IMR-90 (cell line): ENCODE measurements at regions not wholly inside any gene's neighbourhood (a gene's known extent, or its start where the extent isn't known, plus 50 kb on each side); places are given as distances from the start of the nearest gene placed in this dataset.

Source experiments
- ATAC-seq: fragments of 200-7000 bp; cut with Tn5 transposase; 2 replicates; pipeline ENCODE4 v1.9.1; 2020; ENCODE audit warnings: low read depth, mild to moderate bottlenecking, moderate library complexity
- BruUV-seq: library from RNA; stranded (reverse); fragments of 400-500 nt; replicated peaks from 2 replicates; lab custom pipeline; 2021; lab: Mats Ljungman, UMichigan
- CTCF ChIA-PET: fragments of 300-600 bp; formaldehyde crosslinking; extraction: SDS; loops from one replicate; lab custom pipeline; 2021; ENCODE audit warnings: antibody characterized with exemption; lab: Yijun Ruan, JAX
- POLR2A ChIA-PET: fragments of 300-600 bp; sonication (Branson Sonifier 250); formaldehyde crosslinking; loops from one replicate; lab custom pipeline; 2022; ENCODE audit warnings: antibody characterized with exemption; ENCODE audit not compliant: unreplicated experiment; lab: Charles Lee
- DNase-seq: peaks from one replicate; pipeline ENCODE4 v3.0.0; 2013
- H2AFZ ChIP-seq: replicated peaks from 2 replicates; pipeline ENCODE3; 2013; ENCODE audit warnings: low read length, mild to moderate bottlenecking; ENCODE audit not compliant: poor library complexity
- H2AK5ac ChIP-seq: 2 replicates; pipeline ENCODE4 v1.6.1; 2013; ENCODE audit warnings: low read depth, low read length, inconsistent platforms
- H2AK9ac ChIP-seq: replicated peaks from 2 replicates; pipeline ENCODE3; 2013; ENCODE audit warnings: mild to moderate bottlenecking, low read depth, low read length, moderate library complexity; ENCODE audit not compliant: poor library complexity
- H2BK120ac ChIP-seq: 2 replicates; pipeline ENCODE4 v1.6.1; 2013; ENCODE audit warnings: low read depth, low read length, inconsistent platforms
- H2BK15ac ChIP-seq: 3 replicates; pipeline ENCODE4 v1.6.1; 2013; ENCODE audit warnings: low read depth, low read length, inconsistent platforms
- H2BK20ac ChIP-seq: 2 replicates; pipeline ENCODE4 v1.6.1; 2013; ENCODE audit warnings: low read depth, mild to moderate bottlenecking, inconsistent platforms, low read length, moderate library complexity
- H2BK5ac ChIP-seq: 2 replicates; pipeline ENCODE4 v1.6.1; 2013; ENCODE audit warnings: mild to moderate bottlenecking, low read depth, low read length, inconsistent platforms; ENCODE audit not compliant: poor library complexity, severe bottlenecking
- H3K14ac ChIP-seq: replicated peaks from 2 replicates; pipeline ENCODE4 v1.6.1; 2013; ENCODE audit warnings: low read depth, low read length, inconsistent platforms
- H3K18ac ChIP-seq: 2 replicates; pipeline ENCODE4 v1.6.1; 2013; ENCODE audit warnings: low read depth, low read length, control low read depth
- H3K23ac ChIP-seq: 2 replicates; pipeline ENCODE4 v1.6.1; 2013; ENCODE audit warnings: low read depth, low read length, inconsistent platforms
- H3K27ac ChIP-seq: 2 replicates; pipeline ENCODE4 v1.5.1; 2013; ENCODE audit warnings: mild to moderate bottlenecking, control low read depth, low read length; ENCODE audit not compliant: insufficient read depth
- H3K27me3 ChIP-seq: 2 replicates; pipeline ENCODE4 v1.6.1; 2013; ENCODE audit warnings: low read length; ENCODE audit not compliant: control insufficient read depth, insufficient read depth
- H3K36me3 ChIP-seq: 2 replicates; pipeline ENCODE4 v1.6.1; 2013; ENCODE audit warnings: low read length, mixed read lengths; ENCODE audit not compliant: control insufficient read depth, insufficient read depth
- H3K4ac ChIP-seq: 2 replicates; pipeline ENCODE4 v1.6.1; 2013; ENCODE audit warnings: low read depth, low read length, inconsistent platforms
- H3K4me1 ChIP-seq: 2 replicates; pipeline ENCODE4 v1.6.1; 2013; ENCODE audit warnings: low read length, mixed read lengths; ENCODE audit not compliant: control insufficient read depth, insufficient read depth
- H3K4me2 ChIP-seq: 2 replicates; pipeline ENCODE4 v1.6.1; 2013; ENCODE audit warnings: low read depth, mild to moderate bottlenecking, control low read depth, low read length, moderate library complexity
- H3K4me3 ChIP-seq: 2 replicates; pipeline ENCODE4 v1.5.1; 2013; ENCODE audit warnings: low read depth, mild to moderate bottlenecking, control low read depth, low read length, moderate library complexity; ENCODE audit not compliant: insufficient read depth
- H3K56ac ChIP-seq: 2 replicates; pipeline ENCODE4 v1.6.1; 2013; ENCODE audit warnings: low read length, inconsistent platforms; ENCODE audit not compliant: insufficient read depth; ENCODE audit errors: extremely low read depth
- H3K79me1 ChIP-seq, 2 experiments: 2 replicates each; pipeline ENCODE4 v1.6.1; 2013; ENCODE audit warnings: low read length in 2 of 2, inconsistent platforms in 1 of 2, low read depth in 1 of 2
- H3K9ac ChIP-seq: 2 replicates; pipeline ENCODE4 v1.6.1; 2013; ENCODE audit warnings: low read depth, low read length, control low read depth
- H3K9me1 ChIP-seq: 2 replicates; pipeline ENCODE4 v1.6.1; 2013; ENCODE audit warnings: low read length, inconsistent platforms; ENCODE audit not compliant: insufficient read depth
- H3K9me3 ChIP-seq: 2 replicates; pipeline ENCODE4 v1.6.1; 2013; ENCODE audit warnings: low read length; ENCODE audit not compliant: control insufficient read depth, insufficient read depth
- H4K20me1 ChIP-seq: 2 replicates; pipeline ENCODE4 v1.6.1; 2013; ENCODE audit warnings: low read length, inconsistent platforms; ENCODE audit not compliant: insufficient read depth
- H4K5ac ChIP-seq: 2 replicates; pipeline ENCODE4 v1.6.1; 2013; ENCODE audit warnings: mild to moderate bottlenecking, low read depth, low read length, control low read depth
- H4K8ac ChIP-seq, 2 experiments: 2 replicates each; pipeline ENCODE4 v1.6.1; 2013; ENCODE audit warnings: low read depth in 2 of 2, low read length in 2 of 2, control low read depth in 1 of 2, inconsistent platforms in 1 of 2
- H4K91ac ChIP-seq: 2 replicates; pipeline ENCODE4 v1.6.1; 2013; ENCODE audit warnings: low read depth, low read length, inconsistent platforms; ENCODE audit not compliant: insufficient read depth
- CEBPB ChIP-seq: IDR thresholded peaks from 2 replicates; pipeline ENCODE4 v1.6.1; 2012; ENCODE audit warnings: low read depth, low read length, improper control_type of control experiment
- FOS ChIP-seq: fragments of 150-350 bp; IDR thresholded peaks from 2 replicates; pipeline ENCODE4 v1.6.1; 2016; ENCODE audit warnings: low read depth, low read length
- MAZ ChIP-seq: IDR thresholded peaks from 2 replicates; pipeline ENCODE4 v1.6.1; 2012; ENCODE audit warnings: low read depth, mild to moderate bottlenecking, low read length, improper control_type of control experiment, moderate library complexity, borderline replicate concordance
- RAD21 ChIP-seq: IDR thresholded peaks from 2 replicates; pipeline ENCODE4 v1.6.1; 2012; ENCODE audit warnings: low read length, improper control_type of control experiment
- RCOR1 ChIP-seq: IDR thresholded peaks from 2 replicates; pipeline ENCODE4 v1.6.1; 2012; ENCODE audit warnings: mild to moderate bottlenecking, low read length, improper control_type of control experiment; ENCODE audit not compliant: insufficient replicate concordance
- SMC3 ChIP-seq: fragments of 150-350 bp; IDR thresholded peaks from 2 replicates; pipeline ENCODE4 v1.6.1; 2016; ENCODE audit warnings: low read depth, mild to moderate bottlenecking, antibody characterized with exemption, low read length, moderate library complexity
- WGBS, 2 experiments: methylation state at CpG; one replicate each; pipeline versions ENCODE4 v1.1.5 to v1.1.7; 2013; ENCODE audit warnings: missing lambda C conversion rate in 2 of 2; ENCODE audit not compliant: insufficient read length in 1 of 2; ENCODE audit errors: extremely low coverage in 2 of 2; 5-methylcytosine and 5-hydroxymethylcytosine counted together
- dilution Hi-C: fragments of 300-500 bp; cut with HindIII; formaldehyde crosslinking; loops from one replicate; pipeline ENCODE4 v1.14.3; 2018; ENCODE audit warnings: low sequenced_read_pairs; ENCODE audit not compliant: unreplicated experiment
- in situ Hi-C: fragments of 300-500 bp; cut with MboI; formaldehyde crosslinking; loops from 3 replicates; pipeline ENCODE4 v1.14.3; 2019; ENCODE audit warnings: low sequenced_read_pairs, inconsistent platforms, mixed read lengths
- intact Hi-C: fragments of 100-400 bp; cut with micrococcal nuclease; formaldehyde crosslinking; loops from 2 replicates; pipeline ENCODE4 v1.10.0; 2022

DNA sequence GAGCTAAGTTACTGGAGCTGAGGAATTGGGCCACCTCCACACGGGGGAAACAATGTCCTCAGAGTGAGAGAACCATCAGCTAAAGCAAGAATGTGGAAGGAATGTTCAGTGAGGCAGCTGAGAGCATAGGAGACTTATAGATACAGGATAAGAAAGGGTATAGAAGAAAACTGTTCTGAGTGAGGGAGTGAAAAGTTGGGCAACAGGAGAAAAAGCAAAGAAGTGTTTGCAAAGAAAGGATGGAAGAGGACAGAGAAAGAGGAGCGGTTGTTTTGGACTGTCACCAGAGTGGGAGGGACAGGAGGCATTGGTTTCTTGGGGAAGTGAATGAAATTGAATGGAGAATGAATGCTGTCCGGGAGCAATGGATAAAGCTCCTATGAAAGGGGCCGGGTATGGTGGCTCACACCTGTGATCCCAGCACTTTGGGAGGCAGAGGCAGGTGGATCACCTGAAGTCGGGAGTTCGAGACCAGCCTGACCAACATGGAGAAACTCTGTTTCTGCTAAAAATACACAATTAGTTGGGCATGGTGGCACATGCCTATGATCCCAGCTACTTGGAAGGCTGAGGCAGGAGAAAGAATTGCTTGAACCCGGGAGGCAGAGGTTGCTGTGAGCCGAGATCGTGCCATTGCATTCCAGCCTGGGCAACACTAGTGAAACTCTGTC is 296.5 kb downstream of the ADGB start (continued):
- no peak for TF ChIP-seq RCOR1

DNA sequence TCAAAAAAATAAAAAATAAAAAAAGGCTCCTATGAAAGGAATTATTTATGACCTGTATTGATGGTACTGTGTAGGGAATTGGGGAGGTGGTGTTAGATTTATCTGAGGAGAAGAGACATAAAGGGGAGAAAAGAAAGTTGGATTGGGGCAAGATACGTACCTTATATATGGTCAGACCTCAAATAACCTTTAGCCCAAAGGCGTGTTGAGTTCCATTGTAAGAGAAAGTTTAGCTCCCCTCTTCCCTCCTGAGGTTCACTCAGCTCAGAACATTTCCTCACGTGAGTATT is 296.9 kb downstream of the ADGB start:
- H3K4me1 ChIP-seq, result peaks cover 12% of the 10 kb centered on the region
- no peak overlapping the region for H3K9ac ChIP-seq
- dilution Hi-C loops (no loop called here), intact Hi-C loops (no loop called here), in situ Hi-C loops (no loop called here)
- H3K23ac ChIP-seq, result no peak overlapping the region
- ChIA-PET CTCF (interaction anchor here (0.6 to 1.5 kb wide), 3 partner anchors 9 to 362 kb away, joined by 3 to 6 read pairs (median 3); no protein-coding TSS in a partner anchor), POLR2A (no interaction called here)
- peak overlapping the region in 1 of 2 experiments; percentile 0; a peak in 1 of 4 replicates for H4K8ac ChIP-seq
- no peak overlapping the region for H4K5ac ChIP-seq
- no peak overlapping the region for H2AK9ac ChIP-seq
- H3K14ac ChIP-seq, result 0 out of 2 replicates have a peak overlapping the region, but pooled peaks have one; percentile 7
- no peak overlapping the region for H3K4ac ChIP-seq
- 0 out of 2 replicates have a peak overlapping the region, but pooled peaks have one; percentile 5 for H2BK20ac ChIP-seq
- H3K4me2 ChIP-seq, result no peak overlapping the region
- no peak for DNase-seq
- H3K79me1 ChIP-seq, result peaks cover 0 to 4% of the 10 kb centered on the region in 2 experiments; a peak in 1 of 4 replicates
- no peaks in the 10 kb centered on the region for H3K36me3 ChIP-seq
- no peak overlapping the region for H3K4me3 ChIP-seq
- BruUV-seq, result no TSS peak
- no CpG with 5 or more reads among the region's 3 CpGs for WGBS, 2 experiments
- no peak overlapping the region for H2BK15ac ChIP-seq
- H4K20me1 ChIP-seq, result no peaks in the 10 kb centered on the region
- no peaks in the 10 kb centered on the region for H3K9me3 ChIP-seq
- no peak overlapping the region for H3K27ac ChIP-seq
- no peak overlapping the region for H2BK5ac ChIP-seq
- H3K18ac ChIP-seq, result no peak overlapping the region
- no peak overlapping the region for H3K56ac ChIP-seq
- H3K27me3 ChIP-seq, result no peaks in the 10 kb centered on the region
- no peak for TF ChIP-seq MAZ
- TF ChIP-seq FOS, result no peak
- TF ChIP-seq SMC3, result no peak
- TF ChIP-seq RAD21, result no peak
- no peak for TF ChIP-seq CEBPB
- ATAC-seq, result no peak
- no peak overlapping the region for H4K91ac ChIP-seq
- H2AK5ac ChIP-seq, result no peak overlapping the region
- H2AFZ ChIP-seq, result no peak overlapping the region
- peak overlapping the region; percentile 46; the same call in 1 of the 2 replicates for H2BK120ac ChIP-seq
- H3K9me1 ChIP-seq, result peaks cover 13% of the 10 kb centered on the region
